NCI-H128 (cell line): ENCODE measurements at regions not wholly inside any gene's neighbourhood (a gene's known extent, or its start where the extent isn't known, plus 50 kb on each side); places are given as distances from the start of the nearest gene placed in this dataset.
"Not testable (repeated sequence)": the region's sequence is repeated elsewhere in the genome, so short reads cannot be mapped to it uniquely, and the experiment has no call there.

Source experiments
- DNase-seq: peaks from one replicate; lab custom pipeline; 2025; ENCODE audit not compliant: unreplicated experiment; lab: John Stamatoyannopoulos, UW

DNA sequence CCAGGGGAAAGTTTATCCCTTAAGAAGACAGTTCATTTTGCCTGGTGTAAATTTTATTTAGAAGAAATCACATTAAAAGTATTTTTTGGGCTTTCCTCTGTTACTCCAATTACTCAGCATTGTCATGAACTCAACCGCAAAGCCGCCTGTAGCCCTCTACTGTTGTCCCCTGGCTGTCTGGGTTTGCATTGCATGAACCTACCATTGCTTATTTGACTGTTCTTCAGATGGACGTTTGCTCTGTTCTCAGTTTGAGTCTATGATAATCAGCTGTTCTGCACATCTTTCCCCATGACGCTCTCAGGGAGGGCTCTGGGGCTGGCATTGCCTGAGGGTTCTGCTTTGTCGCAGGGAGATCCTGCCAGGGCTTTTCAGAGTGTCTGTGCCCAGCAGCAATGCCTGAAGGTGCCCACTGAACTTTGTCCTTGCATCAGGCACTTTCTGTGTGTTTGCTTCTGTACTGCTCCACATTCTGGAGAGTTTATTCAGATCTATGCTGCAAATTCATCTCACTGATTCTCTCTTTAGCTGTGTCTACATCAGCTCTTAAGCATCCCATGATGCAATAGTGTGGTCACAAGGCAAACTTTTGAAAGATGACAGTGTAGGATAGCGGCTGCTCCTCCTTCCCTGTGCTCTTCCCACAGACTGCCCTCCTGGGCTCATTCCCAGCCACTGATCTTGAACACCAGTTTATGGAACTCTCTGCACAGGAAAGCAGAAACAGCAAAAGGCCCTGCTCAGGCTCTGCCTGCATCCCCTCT lies 370.8 kb downstream of the TMEM121 start:
- not testable (repeated sequence) for DNase-seq

DNA sequence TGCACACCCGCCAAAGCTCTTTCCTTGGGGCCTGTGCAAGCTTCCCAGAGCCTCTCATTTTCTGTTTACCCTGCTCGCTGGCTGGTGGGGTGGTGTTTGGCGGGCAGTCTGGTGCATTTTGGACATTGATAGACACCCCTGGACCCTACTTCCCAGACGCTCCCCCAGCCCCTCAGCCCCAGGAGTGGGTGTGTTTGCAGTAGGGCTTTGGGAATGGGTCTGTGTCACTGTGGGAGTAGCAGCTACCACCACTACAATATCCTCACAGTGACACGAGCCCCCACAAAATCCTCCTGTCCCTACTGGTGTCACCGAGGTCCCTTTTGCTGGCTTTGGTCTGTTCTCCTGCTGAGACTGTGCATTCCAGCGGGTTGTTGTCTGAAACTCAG lies 371.3 kb downstream of the TMEM121 start:
- no peak for DNase-seq

DNA sequence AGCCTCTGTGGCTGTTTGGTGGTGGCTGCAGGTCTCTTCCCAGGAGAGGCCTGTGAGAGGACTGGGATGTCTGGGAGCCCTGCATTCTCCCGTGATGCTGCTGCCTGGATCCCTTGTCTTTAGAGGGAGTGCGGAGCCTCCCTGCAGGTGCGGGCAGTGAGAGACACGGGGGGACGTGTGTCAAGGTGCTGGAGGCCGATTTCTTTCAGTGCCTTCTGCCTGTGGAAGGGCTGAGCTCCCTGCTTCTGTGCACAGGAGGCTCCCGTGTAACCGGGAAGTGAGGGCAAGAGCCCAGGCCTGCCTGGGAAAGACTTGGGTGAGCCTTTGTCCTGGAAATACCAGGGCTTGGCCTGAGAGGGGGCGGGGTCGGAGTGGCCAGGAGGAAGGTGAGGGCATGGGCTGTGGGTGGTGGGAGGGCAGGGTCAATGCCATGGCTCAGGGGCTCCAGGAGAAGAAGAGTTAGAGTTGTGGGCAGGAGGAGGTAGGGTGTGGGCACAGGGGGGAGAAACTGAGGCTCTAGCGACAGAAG lies 372.2 kb downstream of the TMEM121 start:
- no peak for DNase-seq

DNA sequence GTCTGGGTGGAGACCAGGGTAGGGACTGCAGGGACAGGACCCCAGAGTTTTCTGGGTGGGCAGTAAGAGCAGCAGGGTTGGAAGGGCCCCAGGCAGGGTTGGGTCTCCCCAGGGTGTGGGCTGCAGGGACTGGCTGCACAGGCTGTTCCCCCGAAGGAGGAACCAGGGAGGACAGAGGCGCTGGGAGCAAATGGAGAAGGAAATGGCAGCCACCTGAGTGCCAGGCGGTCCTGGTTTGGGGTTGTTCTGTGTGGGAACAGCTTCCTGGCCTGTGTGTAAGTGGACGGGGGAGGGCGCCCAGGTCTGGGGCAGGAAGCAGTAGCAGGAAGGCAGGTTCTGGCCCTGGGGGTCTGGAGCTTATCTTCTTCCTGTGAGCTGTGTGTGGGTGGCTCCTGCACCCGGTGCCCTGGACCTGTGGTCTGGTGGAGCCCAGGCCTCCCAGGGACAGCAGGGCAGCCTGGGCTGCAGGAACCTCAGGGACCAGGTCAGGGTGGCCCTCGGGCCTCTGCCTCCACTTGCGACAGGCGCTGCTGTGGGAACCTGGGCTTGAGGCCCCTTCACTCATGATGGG lies 372.8 kb downstream of the TMEM121 start:
- DNase-seq = no peak

DNA sequence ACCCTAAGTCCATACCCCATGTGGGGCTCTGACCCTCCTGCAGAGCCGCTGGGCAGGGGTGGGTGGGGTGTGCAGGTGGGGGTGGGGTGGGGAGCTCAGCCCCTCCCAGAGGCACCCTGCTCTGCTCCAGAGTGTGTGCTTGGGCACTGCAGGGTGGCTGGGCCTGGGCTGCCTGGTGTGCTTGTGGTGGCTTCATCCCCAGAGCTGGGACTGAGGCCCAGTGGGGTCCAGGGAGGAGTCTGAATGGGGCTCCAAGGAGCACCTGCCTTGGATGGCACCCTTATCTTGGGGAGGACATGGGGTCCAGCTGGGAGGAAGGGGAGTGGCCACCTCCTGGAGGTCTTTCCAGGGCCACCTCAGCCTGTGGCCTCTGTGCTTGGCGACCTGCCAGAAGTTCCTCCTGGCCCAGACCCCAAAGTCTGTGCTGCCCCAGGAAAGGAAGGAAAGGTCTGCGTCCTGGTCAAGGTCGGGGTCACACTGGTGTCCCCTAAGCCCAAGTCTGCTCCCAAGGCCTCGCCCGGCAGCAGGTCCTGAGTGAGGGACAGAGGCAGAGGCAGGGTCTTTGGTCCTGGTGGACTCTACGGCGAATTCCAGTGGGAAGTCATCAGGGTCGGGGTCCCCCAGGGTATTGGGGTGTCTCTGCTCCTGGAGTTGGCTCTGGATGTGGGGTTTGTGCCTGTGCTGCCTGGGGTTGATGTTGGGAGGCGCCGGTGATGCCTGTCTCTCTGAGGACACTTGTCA lies 373.4 kb downstream of the TMEM121 start:
- DNase-seq = no peak

DNA sequence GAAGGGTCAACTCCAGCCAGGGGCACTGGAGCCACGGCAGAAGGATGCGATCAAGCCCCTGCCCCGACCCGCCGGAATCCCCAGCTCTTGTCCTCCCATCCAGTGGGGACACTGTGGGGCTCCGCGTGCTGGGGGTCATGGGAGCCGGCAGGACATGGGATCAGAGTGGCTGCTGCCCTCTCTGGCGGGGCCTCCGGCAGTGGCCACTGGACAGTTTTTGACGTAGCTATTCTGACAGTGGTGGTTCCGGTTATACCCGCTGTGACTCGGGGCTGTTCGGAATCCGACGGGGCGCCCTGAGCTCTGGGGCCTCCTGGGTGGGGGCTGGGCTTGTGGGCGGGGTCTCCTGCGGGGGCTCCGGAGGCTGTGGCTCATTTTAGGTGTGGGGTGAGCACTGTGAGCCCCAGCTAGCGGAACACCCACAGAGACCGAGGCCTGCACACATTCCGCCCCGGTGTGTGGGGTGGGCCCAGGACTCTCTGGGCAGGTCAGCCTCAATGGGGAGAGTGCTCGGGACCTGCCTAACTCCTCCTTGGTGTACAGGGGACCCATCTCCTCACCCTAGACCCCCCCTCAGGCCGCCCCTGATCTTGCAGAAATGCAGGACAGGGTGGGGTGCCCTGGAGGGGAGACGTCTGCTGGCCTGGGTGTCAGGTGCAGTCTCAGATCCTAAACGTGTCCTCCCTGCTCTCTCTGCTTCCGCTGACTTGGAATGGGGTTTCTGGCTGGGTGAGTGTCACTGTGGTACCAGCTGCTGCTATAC lies 374.2 kb downstream of the TMEM121 start:
- no peak for DNase-seq

DNA sequence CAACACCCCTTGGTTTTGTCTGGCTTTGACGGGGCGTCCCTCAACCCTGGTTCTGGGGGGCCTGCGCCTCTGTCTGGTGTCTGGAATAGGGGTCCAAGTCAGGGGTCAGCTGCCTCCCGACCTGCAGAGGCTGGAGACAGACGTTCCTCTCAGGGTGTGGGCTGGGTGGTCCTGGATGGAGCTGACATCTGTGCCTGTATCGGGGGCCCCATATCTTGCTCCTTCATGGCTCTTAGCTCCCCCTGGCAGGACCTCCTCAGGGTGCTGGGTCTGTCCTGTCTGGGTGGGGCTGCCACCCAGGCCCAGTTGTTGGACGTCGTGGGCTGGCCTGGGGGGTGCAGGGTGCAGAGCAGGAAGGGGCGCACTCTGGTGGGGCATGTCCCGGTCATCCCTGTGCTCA lies 374.8 kb downstream of the TMEM121 start:
- no peak for DNase-seq

DNA sequence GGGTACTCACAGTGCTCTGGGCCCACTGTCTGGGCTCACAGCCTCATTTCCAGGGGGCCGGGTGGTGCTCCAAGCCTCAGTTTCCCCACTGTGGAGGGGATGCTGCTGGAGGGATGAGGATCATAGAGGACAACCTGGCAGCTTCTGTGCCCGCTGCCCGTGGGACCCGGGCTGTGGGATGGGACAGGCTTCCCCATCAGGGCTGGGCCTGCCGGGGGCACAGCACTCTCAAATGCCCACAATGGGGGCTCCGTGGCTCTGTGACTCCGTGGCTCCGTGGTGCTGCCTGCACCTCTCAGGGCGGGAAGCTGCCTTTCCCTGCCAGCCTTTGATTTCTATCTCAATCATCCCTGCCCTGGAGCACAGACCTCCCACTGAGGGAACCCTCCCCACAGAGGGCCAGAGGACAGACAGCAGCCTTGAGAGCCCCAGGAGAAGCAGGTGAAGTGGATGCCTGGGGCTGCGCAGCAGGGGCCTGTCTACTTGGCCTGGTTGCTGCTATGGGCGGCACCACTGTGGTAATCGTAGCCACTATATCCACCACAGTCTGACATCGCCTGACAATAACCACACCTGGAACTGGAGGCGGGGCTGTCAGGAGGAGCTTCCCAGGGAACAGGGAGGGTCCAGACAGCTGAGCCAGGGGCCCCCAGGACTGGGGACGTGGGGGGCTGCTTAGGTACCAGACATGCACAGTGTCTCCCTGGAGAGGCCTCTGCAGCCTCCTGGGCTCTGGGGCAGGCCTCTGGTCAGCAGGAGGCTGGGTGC lies 375.9 kb downstream of the TMEM121 start:
- DNase-seq = no peak

DNA sequence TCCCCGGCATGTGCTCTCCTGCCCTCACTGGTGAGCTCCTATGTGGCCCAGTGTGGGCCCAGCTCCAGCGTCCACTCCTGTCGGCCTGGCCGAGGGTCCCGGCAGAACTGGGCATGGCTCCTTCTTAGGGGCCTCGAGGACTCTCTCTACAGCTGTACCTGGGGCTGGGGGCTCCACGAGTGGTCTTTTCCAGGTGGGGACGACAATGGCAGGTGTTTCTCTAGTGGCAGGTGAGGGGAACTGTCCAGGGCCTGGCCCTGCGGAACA lies 376.4 kb downstream of the TMEM121 start:
- DNase-seq = not testable (repeated sequence)

DNA sequence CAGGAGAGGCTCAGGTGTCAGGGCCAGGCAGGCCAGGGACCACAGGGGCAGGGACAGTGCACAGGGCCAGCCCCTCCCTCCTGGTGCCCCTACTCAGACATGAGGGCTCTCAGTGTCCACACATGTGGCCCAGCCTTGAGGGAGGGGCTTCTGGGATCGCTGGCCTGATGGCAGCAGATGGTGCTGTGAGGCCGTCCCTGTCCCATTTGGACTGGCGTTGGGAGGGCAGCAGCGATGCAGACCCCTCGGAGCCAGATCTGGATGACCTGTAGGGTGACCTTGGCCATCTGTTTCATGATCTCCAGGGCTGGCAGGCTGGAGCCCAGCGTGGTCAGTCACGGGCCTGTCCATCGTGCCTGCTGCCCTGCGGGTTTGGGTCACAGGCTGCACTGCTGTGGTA lies 377.6 kb downstream of the TMEM121 start:
- DNase-seq = no peak

DNA sequence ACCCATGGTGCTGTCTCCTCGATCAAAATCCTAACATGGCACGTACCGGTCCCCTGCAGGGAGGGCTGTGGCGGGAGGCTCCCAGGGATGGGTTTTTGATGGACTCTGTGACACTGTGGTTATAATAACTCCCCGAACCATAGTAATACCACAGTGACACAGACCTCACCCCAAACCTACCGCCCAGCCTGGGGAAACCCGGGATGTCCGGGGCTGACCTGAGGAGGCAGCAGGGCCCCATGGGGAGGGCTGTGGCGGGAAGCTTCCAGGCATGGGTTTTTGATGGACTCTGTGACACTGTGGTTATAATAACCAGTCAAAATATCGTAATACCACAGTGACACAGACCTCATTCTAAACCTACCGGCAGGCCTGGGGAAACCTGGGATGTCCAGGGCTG lies 378.0 kb downstream of the TMEM121 start:
- no peak for DNase-seq

DNA sequence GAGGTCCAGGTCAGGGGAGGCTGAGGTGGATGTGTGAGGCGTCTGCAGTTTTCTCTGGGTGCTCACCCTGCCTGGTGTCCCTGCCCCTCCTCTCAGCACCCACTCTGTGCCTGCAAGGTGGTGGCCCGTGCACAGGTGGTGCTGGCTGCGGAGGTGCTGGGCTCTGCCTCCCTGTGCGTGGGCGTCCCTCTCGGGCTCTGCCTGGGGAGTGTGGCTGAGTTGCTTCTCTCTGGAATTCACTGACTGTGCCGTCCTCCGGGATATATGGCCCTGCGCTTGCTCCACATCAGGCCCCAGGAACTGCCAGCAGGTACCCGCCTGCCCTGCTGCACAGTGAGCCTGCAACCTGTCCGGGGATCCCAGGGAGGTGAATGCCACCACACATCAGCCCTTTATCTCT lies 379.1 kb downstream of the TMEM121 start:
- DNase-seq = no peak

DNA sequence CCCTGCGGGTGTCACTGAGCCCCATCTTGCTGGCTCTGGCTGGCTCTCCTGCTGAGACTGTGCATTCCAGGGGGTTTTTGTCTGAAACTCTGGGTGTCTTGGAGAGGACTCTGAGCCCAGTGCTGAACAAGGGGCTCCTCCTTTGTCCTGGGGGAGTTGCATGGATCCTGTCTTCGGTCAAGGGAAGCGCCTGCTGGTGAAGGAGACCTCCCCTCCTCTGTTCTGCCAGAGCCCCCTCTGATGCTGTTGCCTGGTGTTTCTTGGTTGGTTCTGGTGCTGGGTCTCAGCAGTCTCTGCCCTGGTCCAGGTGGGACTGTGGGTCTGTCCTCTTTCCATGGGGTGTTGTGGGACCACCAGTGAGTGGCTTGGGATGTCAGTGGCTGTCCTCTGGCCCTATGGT lies 380.9 kb downstream of the TMEM121 start:
- no peak for DNase-seq

DNA sequence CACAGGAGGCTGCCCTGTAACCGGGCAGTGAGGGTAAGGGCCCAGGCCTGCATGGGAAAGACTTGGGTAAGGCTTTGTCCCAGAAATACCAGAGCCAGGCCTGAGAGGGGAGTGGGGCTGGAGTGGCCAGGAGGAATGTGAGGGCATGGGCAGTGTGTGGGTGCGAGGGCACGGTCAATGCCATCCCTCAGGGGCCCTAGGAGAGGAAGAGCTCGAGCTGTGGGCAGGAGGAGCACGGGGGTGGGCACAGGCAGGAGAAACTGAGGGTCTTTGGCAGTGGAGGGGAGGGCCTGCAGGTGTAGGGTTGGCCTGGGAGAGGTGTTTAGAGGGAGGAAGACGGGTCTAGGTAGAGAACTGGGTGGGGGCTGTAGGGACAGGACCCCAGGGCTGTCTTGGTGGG lies 381.6 kb downstream of the TMEM121 start:
- no peak for DNase-seq

DNA sequence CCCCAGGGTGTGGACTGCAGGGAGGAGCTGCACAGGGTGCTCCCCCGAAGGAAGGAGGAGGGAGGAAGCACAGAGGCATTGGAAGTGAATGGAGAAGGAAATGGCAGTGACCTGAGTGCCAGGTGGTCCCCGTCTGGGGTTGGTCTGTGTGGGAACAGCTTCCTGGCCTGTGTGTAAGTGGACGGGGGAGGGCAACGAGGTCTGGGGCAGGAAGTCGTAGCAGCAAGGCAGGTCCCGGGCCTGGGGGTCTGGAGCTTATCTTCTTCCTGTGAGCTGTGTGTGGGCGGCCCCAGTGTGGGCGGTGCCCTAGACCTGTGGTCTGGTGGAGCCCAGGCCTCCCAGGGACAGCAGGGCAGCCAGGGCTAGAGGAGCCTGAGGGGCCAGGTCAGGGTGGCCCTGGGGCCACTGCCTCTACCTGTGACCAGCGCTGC lies 382.1 kb downstream of the TMEM121 start:
- no peak for DNase-seq

DNA sequence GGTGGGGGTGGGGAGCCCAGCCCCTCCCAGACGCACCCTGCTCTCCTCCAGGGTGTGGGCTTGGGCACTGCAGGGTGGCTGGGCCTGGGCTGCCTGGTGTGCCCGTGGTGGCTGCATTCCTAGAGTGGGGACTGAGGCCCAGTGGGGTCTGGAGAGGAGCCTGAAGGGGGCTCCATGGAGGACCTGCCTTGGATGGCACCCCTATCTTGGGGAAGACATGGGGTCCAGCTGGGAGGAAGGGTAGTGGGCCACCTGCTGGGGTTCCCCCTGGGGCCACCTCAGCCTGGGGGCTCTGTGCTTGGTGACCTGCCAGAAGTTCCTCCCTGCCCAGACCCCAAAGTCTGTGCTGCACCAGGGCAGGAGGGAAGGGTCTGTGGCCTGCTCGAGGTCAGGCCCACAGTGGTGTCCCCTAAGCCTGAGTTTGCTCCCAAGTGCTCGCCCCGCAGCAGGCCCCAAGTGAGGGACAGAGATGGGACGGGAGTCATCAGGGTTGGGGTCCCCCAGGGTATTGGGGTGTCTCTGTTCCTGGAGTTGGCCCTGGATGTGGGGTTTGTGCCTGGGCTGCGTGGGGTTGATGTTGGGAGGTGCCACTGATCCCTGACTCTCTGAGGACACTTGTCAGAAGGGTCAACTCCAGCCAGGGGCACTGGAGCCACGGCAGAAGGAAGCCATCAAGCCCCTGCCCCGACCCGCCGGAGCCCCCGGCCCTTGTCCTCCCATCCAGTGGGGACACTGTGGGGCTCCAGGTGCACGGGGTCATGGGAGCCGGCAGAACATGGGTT lies 382.9 kb downstream of the TMEM121 start:
- no peak for DNase-seq

DNA sequence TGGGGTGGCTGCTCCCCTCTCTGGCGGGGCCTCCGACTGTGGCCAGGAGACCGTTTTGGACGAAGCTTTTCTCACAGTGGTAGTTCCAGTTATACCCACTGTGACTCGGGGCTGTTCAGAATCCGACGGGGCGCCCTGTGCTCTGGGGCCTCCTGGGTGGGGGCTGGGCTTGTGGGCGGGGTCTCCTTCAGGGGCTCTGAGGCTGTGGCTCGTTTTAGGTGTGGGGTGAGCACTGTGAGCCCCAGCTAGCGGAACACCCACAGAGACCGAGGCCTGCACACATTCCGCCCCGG lies 383.4 kb downstream of the TMEM121 start:
- DNase-seq = not testable (repeated sequence)

DNA sequence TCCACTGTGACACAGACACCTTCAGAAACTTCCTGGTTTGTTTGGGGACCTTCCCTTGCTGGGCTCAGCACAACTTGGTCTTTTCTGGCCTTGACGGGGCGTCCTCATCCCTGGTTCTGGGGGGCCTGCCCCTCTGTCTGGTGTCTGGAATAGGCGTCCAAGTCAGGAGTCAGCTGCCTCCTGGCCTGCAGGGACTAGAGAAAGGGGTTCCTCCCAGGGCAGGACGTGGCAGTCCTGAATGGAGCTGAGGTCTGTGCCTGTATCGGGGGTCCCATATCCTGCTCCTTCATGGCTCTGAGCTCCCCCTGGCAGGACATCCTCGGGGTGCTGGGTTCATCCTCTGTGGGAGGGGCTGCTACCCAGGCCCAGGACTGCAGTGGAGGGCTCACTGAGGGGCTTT lies 384.0 kb downstream of the TMEM121 start:
- DNase-seq = no peak

DNA sequence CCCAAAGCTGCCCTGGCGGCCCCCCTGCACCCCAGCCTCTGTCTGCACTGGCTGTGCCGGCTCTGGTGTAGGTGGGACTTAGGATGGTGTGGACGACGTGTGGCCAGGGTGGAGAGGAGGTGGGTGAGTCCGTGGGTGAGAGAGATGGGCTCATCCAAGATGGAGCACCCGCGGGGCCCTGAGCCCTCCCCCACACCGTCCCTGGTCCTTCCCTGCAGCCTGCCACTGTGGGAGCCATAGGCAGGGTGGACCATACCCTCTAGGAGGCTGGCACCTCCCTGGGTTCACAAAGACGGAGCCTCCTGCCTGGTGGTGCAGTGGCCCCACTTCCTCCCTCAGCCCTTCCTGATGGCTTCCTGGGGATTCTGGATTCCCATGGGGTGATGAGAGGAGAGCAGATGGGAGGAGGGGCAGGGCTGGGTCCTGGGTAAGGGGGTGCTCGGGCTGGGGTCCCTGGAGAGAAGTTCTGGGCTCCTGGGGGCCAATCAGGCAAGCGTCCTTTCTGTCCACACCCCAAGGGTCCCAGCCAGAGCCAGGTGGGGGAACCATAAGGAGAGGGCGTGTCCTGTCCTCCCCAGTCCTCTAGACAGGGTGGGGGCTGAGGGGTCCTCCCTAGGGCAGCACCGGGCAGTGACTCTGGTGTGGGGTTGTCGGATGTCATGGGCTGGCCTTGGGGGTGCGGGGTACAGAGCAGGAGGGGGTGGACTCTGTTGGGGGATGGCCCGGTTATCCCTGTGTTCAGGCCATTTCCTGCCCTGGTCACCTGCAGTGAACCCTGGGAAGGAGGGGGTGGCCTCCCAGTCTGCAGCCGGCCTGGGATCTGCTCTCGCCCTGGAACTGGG lies 384.8 kb downstream of the TMEM121 start:
- no peak for DNase-seq
